ENCODE measurements at regions not wholly inside any gene's neighbourhood (a gene's known extent, or its start where the extent isn't known, plus 50 kb on each side); places are given as distances from the start of the nearest gene placed in this dataset.

- DNase-seq, result no peak
Measured at GRCh38 chr4:177119021-177119471, 190.6 kb upstream of the NEIL3 start.

GRCh38 chr4:177119691-177120090, 190.0 kb upstream of the NEIL3 start:
- no peak for DNase-seq

- DNase-seq, result no peak
Measured at GRCh38 chr4:177123811-177124210, 185.9 kb upstream of the NEIL3 start.

- DNase-seq, result no peak
Measured at GRCh38 chr4:177124349-177125064, 185.2 kb upstream of the NEIL3 start.

GRCh38 chr4:177125656-177126055, 184.0 kb upstream of the NEIL3 start:
- no peak for DNase-seq

- DNase-seq, result no peak
Measured at GRCh38 chr4:177127658-177128057, 182.0 kb upstream of the NEIL3 start.

GRCh38 chr4:177128306-177128705, 181.4 kb upstream of the NEIL3 start:
- no peak for DNase-seq

GRCh38 chr4:177131736-177132135, 177.9 kb upstream of the NEIL3 start:
- DNase-seq, result no peak

GRCh38 chr4:177147668-177148067, 162.0 kb upstream of the NEIL3 start:
- DNase-seq, result no peak

- DNase-seq, result no peak
Measured at GRCh38 chr4:177155454-177155853, 154.2 kb upstream of the NEIL3 start.

- DNase-seq, result no peak
Measured at GRCh38 chr4:177159600-177159999, 150.1 kb upstream of the NEIL3 start.

GRCh38 chr4:177161781-177162180, 147.9 kb upstream of the NEIL3 start:
- DNase-seq, result no peak

GRCh38 chr4:177163532-177163931, 146.1 kb upstream of the NEIL3 start:
- no peak for DNase-seq

GRCh38 chr4:177171588-177171987, 138.1 kb upstream of the NEIL3 start:
- no peak for DNase-seq

- DNase-seq, result no peak
Measured at GRCh38 chr4:177175473-177175872, 134.2 kb upstream of the NEIL3 start.

GRCh38 chr4:177177541-177178081, 132.1 kb upstream of the NEIL3 start:
- no peak for DNase-seq

- no peak for DNase-seq
Measured at GRCh38 chr4:177178246-177178645, 131.4 kb upstream of the NEIL3 start.

- DNase-seq, result no peak
Measured at GRCh38 chr4:177182166-177182565, 127.5 kb upstream of the NEIL3 start.

- no peak for DNase-seq
Measured at GRCh38 chr4:177182728-177183127, 126.9 kb upstream of the NEIL3 start.

- DNase-seq, result no peak
Measured at GRCh38 chr4:177185151-177185550, 124.5 kb upstream of the NEIL3 start.

GRCh38 chr4:177185579-177185978, 124.1 kb upstream of the NEIL3 start:
- DNase-seq, result no peak

- no peak for DNase-seq
Measured at GRCh38 chr4:177187371-177187770, 122.3 kb upstream of the NEIL3 start.

- DNase-seq, result no peak
Measured at GRCh38 chr4:177190995-177191580, 118.6 kb upstream of the NEIL3 start.

GRCh38 chr4:177191586-177191985, 118.1 kb upstream of the NEIL3 start:
- DNase-seq, result no peak

- no peak for DNase-seq
Measured at GRCh38 chr4:177191991-177192390, 117.7 kb upstream of the NEIL3 start.
